DMS79 treated with DMSO at 0.1 percent for 48 hours (cell line): ENCODE measurements at regions not wholly inside any gene's neighbourhood (a gene's known extent, or its start where the extent isn't known, plus 50 kb on each side); places are given as distances from the start of the nearest gene placed in this dataset.

Experiments used
- DNase-seq: peaks from one replicate; lab custom pipeline; 2025; lab: John Stamatoyannopoulos, UW

DNA sequence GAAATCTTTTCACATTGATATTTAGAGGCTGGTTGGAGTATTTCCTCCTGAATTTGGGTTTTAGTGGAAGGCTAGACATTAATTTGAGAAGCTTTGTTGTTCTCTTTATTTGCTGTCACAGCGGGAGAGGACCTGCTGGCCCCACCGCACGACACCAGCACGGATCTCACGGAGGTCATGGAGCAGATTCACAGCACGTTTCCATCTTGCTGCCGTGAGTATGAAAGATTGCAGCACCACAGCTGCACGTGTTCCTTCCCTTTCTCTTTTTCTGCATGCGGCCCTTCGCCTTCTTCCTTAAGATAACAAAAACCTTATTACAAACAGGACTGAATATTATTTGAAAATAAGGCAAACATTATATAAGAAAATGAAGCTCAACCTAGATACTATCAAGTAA is 555.5 kb downstream of the UTRN start:
- no peak for DNase-seq

GRCh38 chr6:144843701-144844100 is 558.6 kb downstream of the UTRN start:
- no peak for DNase-seq

- DNase-seq, result no peak
Measured at GRCh38 chr6:144844596-144844995, 559.5 kb downstream of the UTRN start.

DNA sequence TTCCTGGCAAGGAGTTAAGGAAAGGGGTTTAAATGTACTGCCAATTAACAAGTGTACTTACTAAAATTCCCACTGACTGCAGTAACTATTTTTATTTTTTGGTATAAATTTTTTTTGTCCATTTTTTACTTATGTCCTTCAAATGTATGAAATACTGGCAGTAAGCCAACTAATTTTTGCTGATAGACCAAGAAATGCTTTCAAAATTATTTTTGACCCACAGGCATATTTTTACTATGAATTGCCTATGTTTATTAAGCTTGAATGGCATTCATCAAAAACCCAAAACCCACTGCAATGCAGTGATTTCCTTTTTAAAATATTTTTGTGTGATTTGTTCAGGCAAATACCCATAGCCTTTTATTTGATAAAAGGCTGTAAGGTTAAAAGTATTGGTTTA is 560.1 kb downstream of the UTRN start:
- no peak for DNase-seq

DNA sequence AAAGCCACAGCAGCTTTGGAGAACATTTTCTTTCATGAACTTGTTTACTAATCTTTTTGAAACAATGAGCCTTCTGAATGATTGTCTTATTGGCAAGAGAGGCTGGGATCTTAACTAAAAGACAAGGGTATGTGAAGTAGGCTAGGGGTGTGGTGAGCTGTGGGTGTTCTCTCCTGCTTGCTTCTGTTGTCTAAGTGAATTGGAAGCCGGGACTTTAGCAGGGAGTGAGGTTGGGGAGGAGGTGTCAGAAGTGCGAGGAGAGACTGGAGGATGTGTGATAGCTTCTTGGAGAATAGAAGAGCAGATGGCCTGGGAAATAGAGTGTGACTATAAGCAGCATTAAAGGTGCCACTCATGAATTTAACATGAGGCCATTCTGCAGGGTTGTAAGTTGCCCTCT is 562.8 kb downstream of the UTRN start:
- no peak for DNase-seq

GRCh38 chr6:144849920-144850319 is 564.8 kb downstream of the UTRN start:
- DNase-seq, result no peak

DNA sequence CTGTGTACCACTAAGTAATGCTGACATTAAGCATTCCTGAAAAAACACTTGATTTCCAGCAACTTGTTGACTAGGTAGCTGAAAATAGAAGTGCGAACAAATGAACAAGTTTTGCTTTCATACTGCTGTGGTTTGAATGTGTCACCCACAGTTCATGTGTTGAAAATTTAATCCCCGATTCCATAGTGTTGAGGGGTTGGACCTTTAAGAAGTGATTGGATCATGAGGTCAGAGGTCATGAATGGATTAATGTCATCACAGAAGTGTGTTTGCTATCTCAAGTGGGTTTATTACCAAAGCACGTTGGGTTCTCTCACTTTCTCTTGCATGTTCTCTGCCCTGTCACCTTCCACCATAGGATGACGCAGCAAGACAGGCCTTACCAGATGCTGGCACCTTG is 568.5 kb downstream of the UTRN start:
- no peak for DNase-seq

DNA sequence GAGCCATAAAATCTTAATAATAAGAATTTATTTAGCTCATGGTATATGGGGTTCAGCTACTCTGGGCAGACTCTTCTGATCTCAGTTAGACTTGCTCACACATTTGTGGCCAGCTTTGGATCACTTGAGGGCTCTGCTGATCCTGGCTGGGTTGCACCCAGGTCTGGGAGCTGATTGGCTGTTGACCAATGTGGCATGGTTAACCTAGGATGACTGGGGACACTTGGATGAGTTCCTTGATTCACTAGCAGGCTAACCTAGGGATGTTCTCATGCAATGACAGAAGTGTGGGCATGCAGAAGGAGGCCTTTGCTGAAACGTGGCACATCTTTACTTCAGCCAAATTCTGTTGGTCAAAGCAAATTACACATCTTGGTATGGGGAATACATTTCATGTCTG is 569.5 kb downstream of the UTRN start:
- DNase-seq, result no peak

- no peak for DNase-seq
Measured at GRCh38 chr6:144855375-144855774, 570.2 kb downstream of the UTRN start.

DNA sequence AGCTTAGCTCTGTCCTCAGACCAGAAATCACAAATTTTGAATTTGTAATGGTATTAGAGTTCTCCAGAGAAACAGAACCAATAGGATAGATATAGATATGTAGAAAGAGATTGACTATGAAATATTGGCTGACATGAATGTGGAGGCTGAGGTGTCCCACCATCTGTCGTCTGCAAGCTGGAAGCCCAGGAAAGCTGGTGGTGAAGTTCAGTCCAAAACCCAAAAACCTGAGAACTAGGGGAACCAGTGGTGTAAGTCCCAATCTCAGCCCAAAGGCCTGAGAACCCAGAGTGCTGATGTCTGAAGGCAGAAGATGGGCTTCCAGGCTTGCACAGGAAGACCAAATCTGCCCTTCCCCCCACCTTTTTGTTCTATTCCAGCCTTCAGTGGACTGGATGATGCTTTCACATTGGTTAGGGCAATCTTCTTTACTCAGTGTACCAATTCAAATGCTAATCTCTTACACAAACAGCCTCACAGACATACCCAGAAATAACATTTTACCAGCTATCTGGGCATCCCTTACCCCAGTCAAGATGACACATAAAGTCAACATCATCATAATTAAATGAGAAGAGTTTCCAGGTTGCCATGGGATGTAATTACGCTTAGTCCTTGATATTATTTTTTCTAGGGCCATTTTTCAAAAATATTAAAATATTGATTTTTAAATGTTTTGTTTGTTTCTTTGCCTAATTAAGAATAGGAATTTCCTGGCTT is 570.8 kb downstream of the UTRN start:
- no peak for DNase-seq

GRCh38 chr6:144856622-144857021 is 571.5 kb downstream of the UTRN start:
- DNase-seq, result no peak

DNA sequence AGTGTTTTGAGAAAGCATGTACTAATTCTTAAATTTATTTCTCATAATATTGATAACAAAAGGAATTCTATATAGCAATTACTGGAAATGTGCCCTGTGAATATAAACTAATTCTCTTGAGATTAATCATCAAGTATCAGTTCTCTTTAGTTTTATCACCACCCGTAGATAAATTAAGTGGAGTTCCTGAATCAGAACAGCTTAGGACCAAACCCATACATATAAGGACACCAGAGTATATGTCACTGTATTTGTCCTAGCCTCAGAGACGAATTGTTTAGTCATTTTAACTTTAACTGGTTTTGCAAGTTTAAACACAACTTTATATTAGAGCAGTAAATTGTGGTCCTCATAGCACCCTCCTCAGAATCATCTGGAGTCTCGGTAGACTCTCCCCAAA is 572.0 kb downstream of the UTRN start:
- no peak for DNase-seq

GRCh38 chr6:144862769-144863168 is 577.6 kb downstream of the UTRN start:
- DNase-seq, result no peak

GRCh38 chr6:144867761-144868160 is 582.6 kb downstream of the UTRN start:
- DNase-seq, result no peak

DNA sequence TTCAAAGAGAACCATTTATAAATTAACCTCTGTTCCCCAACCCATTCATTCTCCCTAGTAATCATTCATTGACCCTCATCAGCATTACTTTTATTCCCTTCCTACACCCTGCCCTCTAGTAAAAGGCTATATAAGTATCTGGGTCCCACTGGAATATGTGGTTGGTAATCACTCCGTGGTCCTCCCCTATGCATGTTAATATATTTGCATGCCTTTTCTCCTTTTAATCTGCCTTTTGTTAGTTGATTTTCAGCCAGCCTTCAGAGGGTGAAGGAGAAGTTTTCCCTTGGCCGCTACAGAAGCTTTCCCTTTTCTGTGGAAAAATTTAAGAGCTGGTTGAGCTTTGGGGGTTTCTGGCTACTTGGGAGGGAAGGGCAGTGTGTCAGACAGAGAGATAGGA is 585.6 kb downstream of the UTRN start:
- DNase-seq, result no peak

GRCh38 chr6:144873623-144874378 is 588.7 kb downstream of the UTRN start:
- no peak for DNase-seq

DNA sequence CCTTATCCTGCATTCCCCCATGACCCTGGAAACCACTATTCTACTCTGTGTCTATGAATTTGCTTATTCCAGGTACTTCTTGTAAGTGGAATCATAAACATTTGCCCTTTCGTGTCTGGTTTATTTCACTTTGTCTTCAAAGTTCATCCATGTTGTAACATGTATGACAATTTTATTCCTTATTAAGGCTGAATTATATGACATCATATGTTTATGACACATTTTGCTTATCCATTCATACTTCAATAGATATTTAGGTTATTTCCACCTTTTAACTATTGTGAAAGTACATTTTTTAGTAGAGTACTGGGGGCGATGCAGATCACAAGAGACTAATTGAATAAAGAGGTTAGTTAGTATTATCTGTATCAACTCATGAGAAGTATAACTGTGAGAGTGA is 591.6 kb downstream of the UTRN start:
- no peak for DNase-seq

DNA sequence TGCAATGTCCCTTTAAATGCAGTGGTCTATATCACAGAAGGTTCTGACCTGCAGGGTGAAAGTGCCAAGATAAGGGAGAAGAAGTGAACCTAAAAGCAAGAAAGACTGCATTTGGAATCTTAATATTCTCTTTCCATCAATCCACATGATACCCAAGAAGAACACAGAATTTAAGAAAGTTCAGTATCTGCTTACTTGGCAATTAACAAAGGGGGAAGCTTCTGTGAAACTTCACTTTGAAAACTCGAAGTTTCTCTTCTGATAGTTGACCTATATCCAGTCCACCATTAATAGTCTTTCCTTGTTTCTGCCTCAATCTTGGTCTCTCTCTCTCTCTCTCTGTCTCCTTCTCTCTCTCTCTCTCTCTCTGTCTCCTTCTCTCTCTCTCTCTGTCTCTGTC is 592.0 kb downstream of the UTRN start:
- DNase-seq, result no peak

DNA sequence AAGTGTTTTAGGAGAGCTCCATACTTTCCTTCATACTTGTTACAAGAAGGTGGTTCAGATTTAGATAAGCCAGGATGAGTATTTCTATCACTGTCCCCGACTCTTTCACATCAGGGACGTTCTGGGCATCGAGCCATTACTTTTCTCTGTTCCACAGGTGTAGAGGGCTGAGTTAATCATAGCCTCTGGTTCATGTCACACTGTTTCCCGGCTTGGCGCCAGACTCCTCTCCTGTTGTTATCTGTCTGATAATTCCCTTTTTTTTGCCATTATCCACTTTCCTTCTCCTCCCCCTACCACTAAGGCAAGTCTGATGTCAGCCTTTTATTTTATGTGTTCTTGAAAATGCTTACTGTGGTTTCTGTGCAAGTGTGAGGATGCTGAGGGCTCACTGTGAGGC is 593.4 kb downstream of the UTRN start:
- no peak for DNase-seq

GRCh38 chr6:144879436-144879835 is 594.3 kb downstream of the UTRN start:
- DNase-seq, result no peak

GRCh38 chr6:144882425-144882824 is 597.3 kb downstream of the UTRN start:
- no peak for DNase-seq

DNA sequence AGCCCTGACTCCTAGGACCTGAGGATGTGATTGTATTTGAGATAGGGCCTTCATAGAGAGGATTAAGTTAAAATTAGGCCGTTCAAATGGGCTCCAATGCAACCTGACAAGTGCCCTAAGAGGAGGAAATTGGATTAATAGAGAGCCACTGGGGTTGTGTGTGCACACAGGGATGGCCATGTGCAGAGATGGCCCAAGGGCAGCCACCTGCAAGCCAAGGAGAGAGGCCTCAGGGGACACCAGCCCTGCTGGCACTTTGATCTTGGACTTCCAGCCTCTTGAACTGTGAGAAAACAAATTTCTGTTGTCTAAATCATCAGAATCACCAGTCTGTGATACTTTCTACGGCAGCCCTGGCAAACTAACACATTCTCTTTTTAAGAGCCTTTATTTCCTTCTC is 598.8 kb downstream of the UTRN start:
- no peak for DNase-seq

DNA sequence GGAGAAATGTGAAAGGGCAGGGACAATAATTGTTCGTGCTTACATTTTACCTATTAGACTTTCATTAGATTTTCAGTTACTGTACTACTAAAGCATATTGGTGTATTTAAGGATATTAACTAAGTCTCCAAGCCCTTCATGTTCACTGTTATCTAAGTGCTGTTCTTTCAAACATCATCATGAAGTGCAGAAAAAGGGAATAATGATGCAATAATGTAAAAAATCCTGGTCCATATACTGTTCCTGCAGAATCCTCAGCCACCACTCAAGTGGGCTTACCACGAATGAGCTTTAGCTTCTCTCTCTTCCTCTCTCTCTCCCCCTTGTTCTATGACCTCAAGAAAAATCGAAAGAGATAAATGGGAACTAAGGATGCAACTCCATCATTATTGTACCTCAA is 600.7 kb downstream of the UTRN start:
- DNase-seq, result no peak

DNA sequence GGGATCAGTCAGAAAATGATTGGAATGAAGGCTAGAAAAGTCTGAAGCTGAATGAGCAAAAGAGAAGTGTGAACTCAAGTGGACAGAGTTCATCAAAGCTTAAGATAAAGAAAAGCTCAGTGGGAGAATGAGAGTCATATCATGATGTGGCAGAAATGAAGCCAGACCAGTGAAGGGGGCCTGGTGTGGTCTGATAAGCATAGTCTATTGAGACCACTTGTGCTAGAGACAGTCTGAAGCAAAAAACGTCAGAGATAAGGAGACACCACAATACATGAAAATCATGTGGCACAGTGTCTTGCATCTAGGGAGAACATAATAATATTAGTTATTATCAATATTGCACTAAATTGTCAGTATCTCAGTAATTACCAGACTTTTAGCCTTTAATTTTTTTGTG is 601.5 kb downstream of the UTRN start:
- no peak for DNase-seq
